ENCODE measurements at regions not wholly inside any gene's neighbourhood (a gene's known extent, or its start where the extent isn't known, plus 50 kb on each side); places are given as distances from the start of the nearest gene placed in this dataset.

GRCh38 chr18:2028986-2029385, 542.3 kb downstream of the METTL4 start:
- H3K4me3 ChIP-seq (ENCODE audit: low read depth, low read length) = no peak overlapping the region
- no peak for TF ChIP-seq CTCF (IDR thresholded peaks at IDR 0.05; ENCODE audit: insufficient read depth, low read depth, low read length)
- DNase-seq (ENCODE audit: low read depth) = no peak

GRCh38 chr18:2030647-2031046, 540.7 kb downstream of the METTL4 start:
- no peak for DNase-seq (ENCODE audit: low read depth)
- TF ChIP-seq CTCF (IDR thresholded peaks at IDR 0.05; ENCODE audit: insufficient read depth, low read depth, low read length) = no peak
- H3K4me3 ChIP-seq (ENCODE audit: low read depth, low read length) = no peak overlapping the region

- TF ChIP-seq CTCF (IDR thresholded peaks at IDR 0.05; ENCODE audit: insufficient read depth, low read depth, low read length) = no peak
- H3K4me3 ChIP-seq (ENCODE audit: low read depth, low read length) = no peak overlapping the region
- no peak for DNase-seq (ENCODE audit: low read depth)
Measured at GRCh38 chr18:2032036-2032435, 539.3 kb downstream of the METTL4 start.

- no peak for TF ChIP-seq CTCF (IDR thresholded peaks at IDR 0.05; ENCODE audit: insufficient read depth, low read depth, low read length)
- H3K4me3 ChIP-seq (ENCODE audit: low read depth, low read length) = no peak overlapping the region
- DNase-seq (ENCODE audit: low read depth) = no peak
Measured at GRCh38 chr18:2035056-2035455, 536.2 kb downstream of the METTL4 start.

GRCh38 chr18:2036086-2036485, 535.2 kb downstream of the METTL4 start:
- DNase-seq (ENCODE audit: low read depth) = no peak
- H3K4me3 ChIP-seq (ENCODE audit: low read depth, low read length) = no peak overlapping the region
- TF ChIP-seq CTCF (IDR thresholded peaks at IDR 0.05; ENCODE audit: insufficient read depth, low read depth, low read length) = no peak

- TF ChIP-seq CTCF (IDR thresholded peaks at IDR 0.05; ENCODE audit: insufficient read depth, low read depth, low read length) = no peak
- DNase-seq (ENCODE audit: low read depth) = no peak
Measured at GRCh38 chr18:2040279-2040678, 531.0 kb downstream of the METTL4 start.

GRCh38 chr18:2049986-2050385, 521.3 kb downstream of the METTL4 start:
- no peak overlapping the region for H3K4me3 ChIP-seq (ENCODE audit: low read depth, low read length)
- DNase-seq (ENCODE audit: low read depth) = no peak

More at GRCh38 chr18:2040279-2040678, 531.0 kb downstream of the METTL4 start:
- H3K4me3 ChIP-seq (ENCODE audit: low read depth, low read length) = no peak overlapping the region

More at GRCh38 chr18:2049986-2050385, 521.3 kb downstream of the METTL4 start:
- TF ChIP-seq CTCF (IDR thresholded peaks at IDR 0.05; ENCODE audit: insufficient read depth, low read depth, low read length) = no peak

Data from fibroblast of villous mesenchyme (primary cell).